H1 (cell line): ENCODE measurements at regions not wholly inside any gene's neighbourhood (a gene's known extent, or its start where the extent isn't known, plus 50 kb on each side); places are given as distances from the start of the nearest gene placed in this dataset.

Source experiments
- CTCF ChIA-PET: fragments of 300-600 bp; sonication (Branson Sonifier 250); formaldehyde crosslinking; loops from one replicate; lab custom pipeline; 2021; ENCODE audit not compliant: partially characterized antibody; lab: Charles Lee
- POLR2A ChIA-PET: fragments of 300-600 bp; sonication (Branson Sonifier 250); formaldehyde crosslinking; loops from one replicate; lab custom pipeline; 2021; ENCODE audit warnings: inconsistent platforms; ENCODE audit not compliant: partially characterized antibody; lab: Charles Lee
- DNase-seq, 2 experiments: peaks; one replicate each; pipeline versions ENCODE4 v3.0.0 to v3.0.0-alpha.2; 2010 to 2022; ENCODE audit warnings: low spot score in 2 of 2, low read depth in 1 of 2, mixed read lengths in 1 of 2
- FAIRE-seq: peaks from 2 replicates; lab custom pipeline; 2011; peaks lifted over from hg19 to GRCh38; lab: Jason Lieb, UNC
- H2AFZ ChIP-seq: 2 replicates; pipeline ENCODE4 v1.8.1; 2012; ENCODE audit warnings: low read length, inconsistent platforms
- H2AK5ac ChIP-seq: 2 replicates; pipeline ENCODE4 v1.6.1; 2013; ENCODE audit warnings: low read depth, low read length
- H2BK120ac ChIP-seq: replicated peaks from 2 replicates; pipeline ENCODE3; 2013; ENCODE audit warnings: low read depth, low read length, inconsistent platforms
- H2BK12ac ChIP-seq: 2 replicates; pipeline ENCODE4 v1.6.1; 2013; ENCODE audit warnings: low read depth, low read length
- H2BK15ac ChIP-seq: 2 replicates; pipeline ENCODE4 v1.6.1; 2013; ENCODE audit warnings: low read length
- H2BK20ac ChIP-seq: 2 replicates; pipeline ENCODE4 v1.6.1; 2013; ENCODE audit warnings: low read length
- H2BK5ac ChIP-seq: 2 replicates; pipeline ENCODE4 v1.6.1; 2013; ENCODE audit warnings: low read depth, low read length
- H3K14ac ChIP-seq: 2 replicates; pipeline ENCODE4 v1.6.1; 2013; ENCODE audit warnings: inconsistent platforms; ENCODE audit not compliant: insufficient read length
- H3K18ac ChIP-seq: 2 replicates; pipeline ENCODE4 v1.6.1; 2013; ENCODE audit warnings: low read length; ENCODE audit errors: extremely low read depth
- H3K23ac ChIP-seq: 2 replicates; pipeline ENCODE4 v1.6.1; 2013; ENCODE audit warnings: inconsistent platforms; ENCODE audit not compliant: insufficient read length
- H3K23me2 ChIP-seq: 2 replicates; pipeline ENCODE4 v1.6.1; 2013; ENCODE audit warnings: low read depth, low read length
- H3K27ac ChIP-seq: 2 replicates; pipeline ENCODE4 v1.6.1; 2011; ENCODE audit warnings: low read depth, low read length, inconsistent platforms
- H3K27me3 ChIP-seq, 4 experiments: replicated peaks in 1 of 4; 1 replicate in 1 of 4; 2 replicates in 3 of 4; pipeline versions ENCODE4 v1.6.1 to v1.8.1; 2011 to 2013; ENCODE audit warnings: low read length in 3 of 4, mild to moderate bottlenecking in 3 of 4, inconsistent platforms in 2 of 4, mixed read lengths in 2 of 4, moderate library complexity in 1 of 4; ENCODE audit not compliant: control insufficient read depth in 3 of 4, insufficient read depth in 3 of 4; ENCODE audit errors: extremely low read depth in 1 of 4
- H3K36me3 ChIP-seq, 4 experiments: 2 replicates each; pipeline versions ENCODE4 v1.6.1 to v1.8.1; 2011 to 2013; ENCODE audit warnings: mild to moderate bottlenecking in 4 of 4, low read length in 3 of 4, moderate library complexity in 2 of 4, control low read depth in 1 of 4, inconsistent platforms in 1 of 4; ENCODE audit not compliant: insufficient read depth in 4 of 4, control insufficient read depth in 2 of 4
- H3K4ac ChIP-seq: replicated peaks from 2 replicates; pipeline ENCODE3; 2013; ENCODE audit warnings: low read length, low read depth, mixed read lengths, inconsistent platforms; ENCODE audit not compliant: insufficient read length
- H3K4me1 ChIP-seq, 4 experiments: replicated peaks in 1 of 4; 1 replicate in 1 of 4; 2 replicates in 3 of 4; pipeline versions ENCODE4 v1.6.1 to v1.8.1; 2011 to 2013; ENCODE audit warnings: low read length in 3 of 4, inconsistent platforms in 2 of 4, mixed read lengths in 1 of 4; ENCODE audit not compliant: insufficient read depth in 4 of 4, control insufficient read depth in 3 of 4
- H3K4me2 ChIP-seq, 2 experiments: 2 replicates each; pipeline versions ENCODE4 v1.6.1 to v1.8.1; 2011 to 2013; ENCODE audit warnings: low read depth in 2 of 2, low read length in 2 of 2, control low read depth in 1 of 2, inconsistent platforms in 1 of 2, mild to moderate bottlenecking in 1 of 2; ENCODE audit not compliant: insufficient read depth in 1 of 2
- H3K4me3 ChIP-seq, 4 experiments: fragments of 200-600, 300-600 bp in 1 of 4; sonication (generic), shearing (Covaris generic), sonication (Bioruptor Twin) in 1 of 4; 2 replicates each; pipeline versions ENCODE4 v1.5.1 to v1.8.1; 2011 to 2016; ENCODE audit warnings: low read length in 4 of 4, low read depth in 3 of 4, control low read depth in 2 of 4, inconsistent platforms in 2 of 4, mild to moderate bottlenecking in 2 of 4, mixed read lengths in 1 of 4, moderate library complexity in 1 of 4; ENCODE audit not compliant: insufficient read depth in 2 of 4; ENCODE audit errors: extremely low read depth in 1 of 4
- H3K56ac ChIP-seq: replicated peaks from 2 replicates; pipeline ENCODE3; 2013; ENCODE audit warnings: low read depth, mild to moderate bottlenecking, mixed read lengths, low read length, inconsistent platforms; ENCODE audit not compliant: insufficient read length
- H3K79me1 ChIP-seq: 2 replicates; pipeline ENCODE4 v1.6.1; 2013; ENCODE audit warnings: low read depth, low read length, control low read depth
- H3K79me2 ChIP-seq, 2 experiments: 2 replicates each; pipeline versions ENCODE4 v1.6.1 to v1.8.1; 2012 to 2013; ENCODE audit warnings: low read length in 2 of 2, mild to moderate bottlenecking in 2 of 2, inconsistent platforms in 1 of 2; ENCODE audit not compliant: insufficient read depth in 2 of 2, control insufficient read depth in 1 of 2
- H3K9ac ChIP-seq, 4 experiments: replicated peaks in 1 of 4; 1 replicate in 1 of 4; 2 replicates in 3 of 4; pipeline versions ENCODE4 v1.6.1 to v1.8.1; 2011 to 2013; ENCODE audit warnings: low read depth in 3 of 4, low read length in 3 of 4, control low read depth in 2 of 4, mild to moderate bottlenecking in 2 of 4, moderate library complexity in 2 of 4, inconsistent platforms in 1 of 4; ENCODE audit errors: extremely low read depth in 1 of 4
- H3K9me3 ChIP-seq, 2 experiments: 2 replicates each; pipeline versions ENCODE4 v1.6.1 to v1.8.1; 2012 to 2013; ENCODE audit warnings: mild to moderate bottlenecking in 2 of 2, moderate library complexity in 2 of 2, control low read depth in 1 of 2, inconsistent platforms in 1 of 2, low read depth in 1 of 2, low read length in 1 of 2, mixed read lengths in 1 of 2; ENCODE audit not compliant: insufficient read depth in 2 of 2
- H4K20me1 ChIP-seq, 2 experiments: replicated peaks in 1 of 2; 2 replicates each; pipeline versions ENCODE3 to v1.8.1; 2011 to 2013; ENCODE audit warnings: inconsistent platforms in 2 of 2, low read length in 2 of 2, mild to moderate bottlenecking in 1 of 2; ENCODE audit not compliant: insufficient read depth in 2 of 2, control insufficient read depth in 1 of 2
- H4K5ac ChIP-seq: 2 replicates; pipeline ENCODE4 v1.6.1; 2013; ENCODE audit warnings: low read length, low read depth, mixed read lengths, inconsistent platforms; ENCODE audit not compliant: insufficient read length
- H4K8ac ChIP-seq: 2 replicates; pipeline ENCODE4 v1.8.0; 2013; ENCODE audit warnings: mild to moderate bottlenecking, moderate library complexity, low read length, inconsistent platforms; ENCODE audit not compliant: insufficient read depth; ENCODE audit errors: extremely low read depth
- H4K91ac ChIP-seq: replicated peaks from 2 replicates; pipeline ENCODE3; 2013; ENCODE audit warnings: low read length, mixed read lengths, inconsistent platforms; ENCODE audit not compliant: insufficient read length
- BACH1 ChIP-seq: IDR thresholded peaks from 2 replicates; pipeline ENCODE4 v1.6.1; 2012; ENCODE audit warnings: low read length, improper control_type of control experiment
- CHD1 ChIP-seq: IDR thresholded peaks from 2 replicates; pipeline ENCODE4 v1.6.1; 2012; ENCODE audit warnings: low read depth, low read length, improper control_type of control experiment
- CTCF ChIP-seq, 3 experiments: IDR thresholded peaks; 1 replicate in 2 of 3; 2 replicates in 1 of 3; pipeline versions ENCODE4 v1.5.1 to v1.6.1; 2011; ENCODE audit warnings: low read length in 3 of 3, mild to moderate bottlenecking in 3 of 3, inconsistent platforms in 2 of 3, low read depth in 1 of 3, moderate library complexity in 1 of 3; ENCODE audit not compliant: insufficient read depth in 1 of 3; ENCODE audit errors: control extremely low read depth in 1 of 3
- NANOG ChIP-seq: IDR thresholded peaks from 2 replicates; pipeline ENCODE4 v1.6.1; 2011; ENCODE audit warnings: low read length, low read depth, mild to moderate bottlenecking, inconsistent platforms; ENCODE audit not compliant: insufficient read depth, poor library complexity, severe bottlenecking
- NRF1 ChIP-seq: IDR thresholded peaks from 2 replicates; pipeline ENCODE4 v1.6.1; 2011; ENCODE audit warnings: mild to moderate bottlenecking, low read depth, low read length, improper control_type of control experiment
- RAD21 ChIP-seq, 2 experiments: IDR thresholded peaks in 1 of 2; conservative IDR thresholded peaks in 1 of 2; 2 replicates each; pipeline ENCODE4 v1.6.1; 2011; ENCODE audit warnings: low read depth in 2 of 2, low read length in 2 of 2, improper control_type of control experiment in 1 of 2, inconsistent platforms in 1 of 2, mild to moderate bottlenecking in 1 of 2, moderate library complexity in 1 of 2
- RBBP5 ChIP-seq: IDR thresholded peaks from 2 replicates; pipeline ENCODE4 v1.7.1; 2012; ENCODE audit warnings: low read depth, mild to moderate bottlenecking, inconsistent platforms, low read length, moderate library complexity, borderline replicate concordance
- TAF1 ChIP-seq: IDR thresholded peaks from 2 replicates; pipeline ENCODE4 v1.6.1; 2011; ENCODE audit warnings: mild to moderate bottlenecking, low read depth, low read length
- TAF7 ChIP-seq: optimal IDR thresholded peaks from 2 replicates; pipeline ENCODE3; 2011; ENCODE audit warnings: low read depth, mild to moderate bottlenecking, inconsistent platforms, low read length, moderate library complexity, borderline replicate concordance
- TCF12 ChIP-seq: IDR thresholded peaks from 2 replicates; pipeline ENCODE4 v1.6.1; 2011; ENCODE audit warnings: low read depth, mild to moderate bottlenecking, low read length
- WGBS, 2 experiments: shearing (Covaris generic) in 1 of 2; methylation state at CpG; one replicate each; pipeline versions ENCODE4 v1.1.6 to v1.1.7; 2013 to 2015; ENCODE audit warnings: low lambda C conversion rate in 2 of 2, mixed read lengths in 2 of 2, inconsistent platforms in 1 of 2, low coverage in 1 of 2, missing lambda C conversion rate in 1 of 2; ENCODE audit not compliant: insufficient replicate concordance in 2 of 2, insufficient coverage in 1 of 2, insufficient read length in 1 of 2; ENCODE audit errors: extremely low coverage in 1 of 2, missing lambda C conversion rate in 1 of 2; 5-methylcytosine and 5-hydroxymethylcytosine counted together

DNA sequence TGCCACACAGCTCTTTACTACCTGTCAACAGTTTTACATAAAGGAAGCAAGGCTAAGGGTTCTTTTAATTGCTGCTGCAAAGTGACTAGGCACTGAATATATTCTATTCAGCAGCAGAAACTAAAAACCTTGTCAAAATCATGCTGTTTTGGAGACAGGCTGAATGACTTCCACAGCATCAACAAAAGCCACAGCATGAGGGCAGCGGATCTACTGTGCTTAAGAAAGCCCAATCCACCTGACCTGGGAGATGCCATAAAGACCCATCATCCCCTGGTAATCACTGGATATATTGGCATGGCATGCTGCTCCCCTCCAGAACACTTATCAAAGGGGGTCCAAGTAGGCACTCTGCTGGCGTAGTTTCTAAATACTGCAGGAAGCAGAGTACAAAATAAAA, 715.1 kb upstream of the SLC8A1 start:
- no peak overlapping the region for H3K27ac ChIP-seq
- H3K56ac ChIP-seq, result no peak overlapping the region
- H4K5ac ChIP-seq, result no peak overlapping the region
- H3K9me3 ChIP-seq, result no peaks in the 10 kb centered on the region
- no peaks in the 10 kb centered on the region for H3K27me3 ChIP-seq
- H2BK12ac ChIP-seq, result no peak overlapping the region
- no peaks in the 10 kb centered on the region for H4K20me1 ChIP-seq
- no peaks in the 10 kb centered on the region for H3K79me2 ChIP-seq
- ChIA-PET CTCF (no interaction called here), POLR2A (no interaction called here)
- FAIRE-seq (peak; percentile 36), DNase-seq (peak; percentile 3 to 43)
- no peak overlapping the region for H3K4ac ChIP-seq
- no peaks in the 10 kb centered on the region for H3K79me1 ChIP-seq
- H3K4me3 ChIP-seq, result no peak overlapping the region
- H2BK20ac ChIP-seq, result no peak overlapping the region
- no peak overlapping the region; a peak in 1 of 4 replicates for H3K4me2 ChIP-seq
- H3K36me3 ChIP-seq, result no peaks in the 10 kb centered on the region
- H3K9ac ChIP-seq, result no peak overlapping the region
- no peak overlapping the region for H4K8ac ChIP-seq
- no peak overlapping the region for H2BK5ac ChIP-seq
- H3K23me2 ChIP-seq, result no peaks in the 10 kb centered on the region
- H3K14ac ChIP-seq, result no peak overlapping the region
- no peak overlapping the region for H4K91ac ChIP-seq
- TF ChIP-seq RBBP5 (no peak), NANOG (peak; percentile 40), BACH1 (no peak), CTCF (IDR thresholded peaks at IDR 0.05; ENCODE audit: control extremely low read depth in 1 of 3, insufficient read depth in 1 of 3, low read depth in 1 of 3, low read length in 3 of 3) (no peak), RAD21 (IDR thresholded peaks at IDR 0.05 in 1 of 2, conservative IDR thresholded peaks at IDR 0.05 in 1 of 2; ENCODE audit: low read depth in 2 of 2, low read length in 2 of 2) (peak in 1 of 2 experiments; percentile 15; a peak in 1 of 4 replicates), TCF12 (no peak), TAF1 (no peak), NRF1 (no peak), CHD1 (no peak), TAF7 (no peak)
- H3K4me1 ChIP-seq, result peaks cover 0 to 5% (median 1%) of the 10 kb centered on the region in 4 experiments; a peak in 2 of 7 replicates
- H2BK15ac ChIP-seq, result no peak overlapping the region
- H2BK120ac ChIP-seq, result no peak overlapping the region
- no peak overlapping the region for H2AFZ ChIP-seq
- WGBS, 2 experiments, result 76% methylated on average over 2 of the region's 2 CpGs; no CpG with 5 or more reads in 1 of the 2 experiments
- no peak overlapping the region for H2AK5ac ChIP-seq
- H3K18ac ChIP-seq, result no peak overlapping the region
- no peak overlapping the region for H3K23ac ChIP-seq
